DND-41 (cell line): ENCODE measurements at regions not wholly inside any gene's neighbourhood (a gene's known extent, or its start where the extent isn't known, plus 50 kb on each side); places are given as distances from the start of the nearest gene placed in this dataset.

Source experiments
- EZH2 ChIP-seq: IDR thresholded peaks from 3 replicates; pipeline ENCODE4 v1.6.1; 2012; ENCODE audit warnings: borderline replicate concordance, low read depth, mild to moderate bottlenecking, moderate library complexity, low read length, inconsistent platforms; ENCODE audit not compliant: severe bottlenecking
- TF ChIP-seq, protein P1 (sequence below): IDR thresholded peaks from 2 replicates; pipeline ENCODE4 v1.5.1; 2012; ENCODE audit warnings: borderline replicate concordance, low read length, moderate library complexity, mild to moderate bottlenecking; ENCODE audit not compliant: poor library complexity, severe bottlenecking; ENCODE audit errors: extremely low read depth

- no peak for TF ChIP-seq EZH2
- TF ChIP-seq, protein P1, sequence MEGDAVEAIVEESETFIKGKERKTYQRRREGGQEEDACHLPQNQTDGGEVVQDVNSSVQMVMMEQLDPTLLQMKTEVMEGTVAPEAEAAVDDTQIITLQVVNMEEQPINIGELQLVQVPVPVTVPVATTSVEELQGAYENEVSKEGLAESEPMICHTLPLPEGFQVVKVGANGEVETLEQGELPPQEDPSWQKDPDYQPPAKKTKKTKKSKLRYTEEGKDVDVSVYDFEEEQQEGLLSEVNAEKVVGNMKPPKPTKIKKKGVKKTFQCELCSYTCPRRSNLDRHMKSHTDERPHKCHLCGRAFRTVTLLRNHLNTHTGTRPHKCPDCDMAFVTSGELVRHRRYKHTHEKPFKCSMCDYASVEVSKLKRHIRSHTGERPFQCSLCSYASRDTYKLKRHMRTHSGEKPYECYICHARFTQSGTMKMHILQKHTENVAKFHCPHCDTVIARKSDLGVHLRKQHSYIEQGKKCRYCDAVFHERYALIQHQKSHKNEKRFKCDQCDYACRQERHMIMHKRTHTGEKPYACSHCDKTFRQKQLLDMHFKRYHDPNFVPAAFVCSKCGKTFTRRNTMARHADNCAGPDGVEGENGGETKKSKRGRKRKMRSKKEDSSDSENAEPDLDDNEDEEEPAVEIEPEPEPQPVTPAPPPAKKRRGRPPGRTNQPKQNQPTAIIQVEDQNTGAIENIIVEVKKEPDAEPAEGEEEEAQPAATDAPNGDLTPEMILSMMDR: no peak
These were observed 236.9 kb upstream of the DPYD start for GRCh38 chr1:98157524-98158313.
